Activated B cell treated with CpG ODN at 0.5 μM for 24 hours (primary cell): ENCODE measurements at regions not wholly inside any gene's neighbourhood (a gene's known extent, or its start where the extent isn't known, plus 50 kb on each side); places are given as distances from the start of the nearest gene placed in this dataset.

Source experiments
- ATAC-seq: fragments of 200-7000 bp; cut with Tn5 transposase; one replicate; pipeline ENCODE4 v1.10.0; 2021; ENCODE audit warnings: low read depth, mild to moderate bottlenecking, moderate library complexity
- CTCF ChIA-PET: fragments of 350-600 bp; sonication (Branson Sonifier 250); formaldehyde crosslinking; loops from one replicate; lab custom pipeline; 2021; ENCODE audit warnings: antibody characterized with exemption; lab: Charles Lee
- POLR2A ChIA-PET: fragments of 350-600 bp; sonication (Branson Sonifier 250); formaldehyde crosslinking; loops from one replicate; lab custom pipeline; 2021; ENCODE audit warnings: antibody characterized with exemption; lab: Charles Lee
- DNase-seq: peaks from one replicate; pipeline ENCODE4 v3.0.0; 2022
- H3K27ac Mint-ChIP-seq: one replicate; pipeline ENCODE4 v1.8.0; 2020; ENCODE audit warnings: mixed read lengths
- H3K27me3 Mint-ChIP-seq: one replicate; pipeline ENCODE4 v1.8.0; 2021; ENCODE audit warnings: mixed read lengths
- H3K36me3 Mint-ChIP-seq: one replicate; pipeline ENCODE4 v1.8.0; 2021; ENCODE audit warnings: low read depth, mixed read lengths
- H3K4me1 Mint-ChIP-seq: one replicate; pipeline ENCODE4 v1.8.0; 2021; ENCODE audit warnings: mixed read lengths
- H3K4me3 Mint-ChIP-seq: one replicate; pipeline ENCODE4 v1.8.0; 2020; ENCODE audit warnings: mild to moderate bottlenecking, mixed read lengths
- H3K9me3 Mint-ChIP-seq: one replicate; pipeline ENCODE4 v1.8.0; 2020; ENCODE audit warnings: mixed read lengths
- CTCF ChIP-seq: fragments of 200-600 bp; IDR thresholded peaks from one replicate; pipeline ENCODE4 v1.8.0; 2022; ENCODE audit warnings: antibody characterized with exemption, mild to moderate bottlenecking
- intact Hi-C: fragments of 100-400 bp; cut with micrococcal nuclease; formaldehyde crosslinking; loops from one replicate; pipeline ENCODE4 v1.15.1; 2024

GRCh38 chr3:13200946-13201345 lies 127.7 kb upstream of the IQSEC1 start:
- TF ChIP-seq CTCF, result no peak
- Mint-ChIP-seq H3K4me1 (peaks cover 13% of the 10 kb centered on the region), H3K9me3 (no peaks in the 10 kb centered on the region), H3K36me3 (no peaks in the 10 kb centered on the region), H3K27ac (no peak overlapping the region), H3K27me3 (peaks cover 35% of the 10 kb centered on the region), H3K4me3 (no peak overlapping the region)
- ChIA-PET CTCF (interaction anchor here (1.3 to 1.6 kb wide), 2 partner anchors 109 to 448 kb away, joined by 6 to 7 read pairs; no protein-coding TSS in a partner anchor), POLR2A (no interaction called here)
- DNase-seq, result no peak
- ATAC-seq, result no peak
- intact Hi-C loops, result loop anchor here (2.0 kb wide), 1 partner anchor 252 kb away; no protein-coding TSS in a partner anchor

GRCh38 chr3:13200465-13200864 lies 127.2 kb upstream of the IQSEC1 start:
- H3K4me1 Mint-ChIP-seq, result peaks cover 18% of the 10 kb centered on the region
- ATAC-seq (no peak), DNase-seq (no peak)
- ChIA-PET POLR2A (no interaction called here), CTCF (interaction anchor here (1.6 kb wide), 1 partner anchor 448 kb away, joined by 6 read pairs; no protein-coding TSS in a partner anchor)
- H3K36me3 Mint-ChIP-seq, result no peaks in the 10 kb centered on the region
- H3K27me3 Mint-ChIP-seq, result peaks cover 31% of the 10 kb centered on the region
- H3K9me3 Mint-ChIP-seq, result no peaks in the 10 kb centered on the region
- TF ChIP-seq CTCF, result no peak
- intact Hi-C loops, result loop anchor here (2.0 kb wide), 1 partner anchor 252 kb away; no protein-coding TSS in a partner anchor
- no peak overlapping the region for H3K4me3 Mint-ChIP-seq
- no peak overlapping the region for H3K27ac Mint-ChIP-seq

DNA sequence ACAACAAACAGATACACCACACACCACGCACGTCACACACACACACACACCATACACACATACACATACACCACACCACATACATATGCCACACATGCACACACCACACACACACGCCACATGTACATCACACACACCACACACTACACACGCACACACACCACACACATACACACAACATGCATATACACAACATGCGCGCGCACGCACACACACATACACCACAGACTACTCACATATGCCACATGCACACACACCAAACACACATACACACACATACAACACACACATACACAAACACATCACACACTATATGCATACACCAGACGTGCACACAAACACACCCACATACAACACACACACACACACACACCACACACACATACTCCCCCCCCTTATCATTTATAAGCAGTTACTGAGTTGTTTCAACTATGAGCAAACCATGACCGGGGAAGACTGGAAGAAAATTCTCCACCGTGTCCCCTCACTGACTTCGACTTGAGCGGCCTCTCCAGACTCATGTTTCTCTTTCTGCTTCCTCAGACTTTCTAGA lies 126.7 kb upstream of the IQSEC1 start:
- Mint-ChIP-seq H3K27ac (no peak overlapping the region), H3K9me3 (no peaks in the 10 kb centered on the region), H3K4me1 (peaks cover 22% of the 10 kb centered on the region), H3K27me3 (peaks cover 26% of the 10 kb centered on the region), H3K4me3 (no peak overlapping the region), H3K36me3 (no peaks in the 10 kb centered on the region)
- ATAC-seq, result no peak
- intact Hi-C loops, result loop anchor here (2.0 to 5.0 kb wide), 2 partner anchors 108 to 253 kb away; no protein-coding TSS in a partner anchor
- TF ChIP-seq CTCF, result no peak
- ChIA-PET POLR2A (no interaction called here), CTCF (interaction anchor here (1.6 kb wide), 1 partner anchor 449 kb away, joined by 6 read pairs; no protein-coding TSS in a partner anchor)
- no peak for DNase-seq

DNA sequence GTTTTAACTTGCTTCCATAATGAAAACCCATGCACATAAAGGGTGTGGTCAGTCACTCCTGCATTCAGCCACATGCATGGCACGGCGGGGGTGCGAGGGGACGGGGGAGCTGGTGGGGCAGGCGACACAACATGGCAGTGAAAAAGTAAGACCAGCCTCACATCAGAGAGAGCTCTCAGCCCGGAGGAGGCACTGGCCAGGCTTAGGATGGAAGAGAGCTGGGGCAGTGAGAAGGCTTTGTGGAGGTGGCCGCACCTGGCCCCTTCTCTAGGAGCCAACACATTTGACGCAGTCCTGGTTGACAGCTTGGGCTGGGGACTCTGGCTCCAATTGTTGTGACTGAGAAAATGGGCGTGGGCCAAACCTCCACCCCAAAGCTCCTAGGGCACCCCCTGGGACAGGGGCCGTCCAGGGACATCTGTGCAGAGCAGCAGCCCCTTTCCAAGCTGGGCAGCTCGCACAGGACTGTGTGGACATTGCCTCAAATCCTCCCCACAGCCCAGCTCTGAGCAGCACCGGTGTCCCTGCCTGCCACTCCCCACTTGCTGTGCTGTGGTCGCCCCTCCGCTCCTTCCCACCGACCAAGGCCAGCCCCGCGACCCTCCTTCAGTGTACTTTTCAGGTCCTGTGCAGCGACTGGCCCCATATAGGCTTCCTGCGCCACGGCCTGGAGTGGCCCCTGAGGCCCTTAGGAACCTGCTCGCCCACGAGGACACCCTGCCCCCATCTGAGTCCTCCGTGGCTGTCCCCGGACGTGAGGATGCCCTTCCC lies 126.0 kb upstream of the IQSEC1 start:
- no peak for ATAC-seq
- DNase-seq, result no peak
- intact Hi-C loops, result loop anchor here (5.0 kb wide), 1 partner anchor 107 kb away; no protein-coding TSS in a partner anchor
- CTCF ChIA-PET, result no interaction called here
- H3K4me3 Mint-ChIP-seq, result no peak overlapping the region
- no peak for TF ChIP-seq CTCF
- no peaks in the 10 kb centered on the region for H3K9me3 Mint-ChIP-seq
- H3K27ac Mint-ChIP-seq, result no peak overlapping the region
- peaks cover 22% of the 10 kb centered on the region for H3K27me3 Mint-ChIP-seq
- peaks cover 23% of the 10 kb centered on the region for H3K4me1 Mint-ChIP-seq
- no peaks in the 10 kb centered on the region for H3K36me3 Mint-ChIP-seq
- POLR2A ChIA-PET, result interaction anchor here (1.2 kb wide), 1 partner anchor 76 kb away, joined by 4 read pairs; no protein-coding TSS in a partner anchor
